OCI-LY7 (cell line): ENCODE measurements at regions not wholly inside any gene's neighbourhood (a gene's known extent, or its start where the extent isn't known, plus 50 kb on each side); places are given as distances from the start of the nearest gene placed in this dataset.
A peak's percentile ranks its signal among the peaks of the same experiment; 100 is the strongest.
"Not testable (repeated sequence)": the region's sequence is repeated elsewhere in the genome, so short reads cannot be mapped to it uniquely, and the experiment has no call there.

Experiments
- BruUV-seq: library from RNA; stranded (reverse); fragments of 400-500 nt; replicated peaks from 2 replicates; lab custom pipeline; 2021; lab: Mats Ljungman, UMichigan
- CTCF ChIA-PET: fragments of 300-600 bp; sonication (Branson Sonifier 250); formaldehyde crosslinking; loops from one replicate; lab custom pipeline; 2022; ENCODE audit warnings: antibody characterized with exemption; ENCODE audit not compliant: unreplicated experiment; lab: Charles Lee
- POLR2A ChIA-PET: fragments of 300-600 bp; sonication (Branson Sonifier 250); formaldehyde crosslinking; loops from one replicate; lab custom pipeline; 2022; ENCODE audit warnings: antibody characterized with exemption; lab: Charles Lee
- DNase-seq: peaks from one replicate; pipeline ENCODE4 v3.0.0-alpha.2; 2015; ENCODE audit warnings: low spot score
- H2AFZ ChIP-seq: fragments of 200-600 bp; sonication (generic), shearing (Covaris generic); 2 replicates; pipeline ENCODE4 v1.6.1; 2014; ENCODE audit warnings: mild to moderate bottlenecking, antibody characterized with exemption, low read length, moderate library complexity
- H3K27ac ChIP-seq: fragments of 200-600 bp; sonication (generic); 2 replicates; pipeline ENCODE4 v1.5.1; 2014; ENCODE audit warnings: mixed run types, low read depth, mild to moderate bottlenecking, moderate library complexity, low read length, inconsistent platforms; ENCODE audit not compliant: poor library complexity, severe bottlenecking
- H3K36me3 ChIP-seq: fragments of 200-600 bp; sonication (generic); 2 replicates; pipeline ENCODE4 v1.6.1; 2014; ENCODE audit warnings: mild to moderate bottlenecking, antibody characterized with exemption, low read length, moderate library complexity, mixed read lengths; ENCODE audit not compliant: insufficient read depth
- H3K4me1 ChIP-seq: fragments of 200-600 bp; sonication (generic); 2 replicates; pipeline ENCODE4 v1.5.1; 2014; ENCODE audit warnings: mild to moderate bottlenecking, low read length; ENCODE audit not compliant: insufficient read depth, poor library complexity, severe bottlenecking
- H3K4me2 ChIP-seq: fragments of 200-600 bp; sonication (generic); 2 replicates; pipeline ENCODE4 v1.6.1; 2014; ENCODE audit warnings: mild to moderate bottlenecking, low read length
- H3K4me3 ChIP-seq: fragments of 200-600 bp; sonication (generic); 2 replicates; pipeline ENCODE4 v1.5.1; 2014; ENCODE audit warnings: mild to moderate bottlenecking, low read depth, low read length; ENCODE audit not compliant: poor library complexity, severe bottlenecking
- H3K79me2 ChIP-seq: fragments of 200-600 bp; sonication (generic); 2 replicates; pipeline ENCODE4 v1.6.1; 2016; ENCODE audit warnings: low read depth, mild to moderate bottlenecking, low read length, moderate library complexity, mixed read lengths; ENCODE audit not compliant: insufficient read depth
- H3K9me2 ChIP-seq: fragments of 200-600 bp; sonication (generic); 2 replicates; pipeline ENCODE4 v1.6.1; 2016; ENCODE audit warnings: mild to moderate bottlenecking, low read length, mixed read lengths; ENCODE audit not compliant: insufficient read depth
- H3K9me3 ChIP-seq: fragments of 200-600 bp; sonication (generic); 2 replicates; pipeline ENCODE4 v1.6.1; 2014; ENCODE audit warnings: mild to moderate bottlenecking, mixed run types, low read length, mixed read lengths
- H4K20me1 ChIP-seq: fragments of 200-600 bp; sonication (generic); 2 replicates; pipeline ENCODE4 v1.6.1; 2014; ENCODE audit warnings: mild to moderate bottlenecking, antibody characterized with exemption, low read length, moderate library complexity, mixed read lengths; ENCODE audit not compliant: insufficient read depth
- CTCF ChIP-seq: fragments of 200-600 bp; sonication (generic); conservative IDR thresholded peaks from 2 replicates; pipeline ENCODE4 v1.5.1; 2014; ENCODE audit warnings: mild to moderate bottlenecking, antibody characterized with exemption, low read length, moderate library complexity, mixed read lengths
- EZH2phosphoT487 ChIP-seq: fragments of 200-600 bp; sonication (generic); IDR thresholded peaks from 2 replicates; pipeline ENCODE4 v1.6.1; 2018; ENCODE audit warnings: low read depth, borderline replicate concordance, mild to moderate bottlenecking, mixed run types, antibody characterized with exemption, low read length, moderate library complexity, mixed read lengths
- intact Hi-C: fragments of 100-400 bp; cut with micrococcal nuclease; formaldehyde crosslinking; loops from one replicate; pipeline ENCODE4 v1.10.0; 2022; ENCODE audit not compliant: unreplicated experiment

GRCh38 chr2:83969085-83969484, 490.0 kb downstream of the SUCLG1 start:
- Histone ChIP-seq H3K9me2 (no peaks in the 10 kb centered on the region), H3K4me2 (no peak overlapping the region), H3K4me1 (no peaks in the 10 kb centered on the region), H3K9me3 (no peaks in the 10 kb centered on the region), H2AFZ (no peak overlapping the region), H3K27ac (no peak overlapping the region), H3K36me3 (no peaks in the 10 kb centered on the region), H3K79me2 (no peaks in the 10 kb centered on the region), H4K20me1 (no peaks in the 10 kb centered on the region), H3K4me3 (no peak overlapping the region)
- CTCF ChIA-PET: no interaction called here
- intact Hi-C loops: no loop called here
- POLR2A ChIA-PET: no interaction called here
- no TSS peak for BruUV-seq
- TF ChIP-seq EZH2phosphoT487 (no peak), CTCF (no peak)
- DNase-seq: no peak

- BruUV-seq: no TSS peak
- CTCF ChIA-PET: no interaction called here
Observed at GRCh38 chr2:83967854-83968253, 491.2 kb downstream of the SUCLG1 start.

GRCh38 chr2:83966946-83967345, 492.1 kb downstream of the SUCLG1 start:
- H3K9me3 ChIP-seq, H3K9me2 ChIP-seq, H3K4me2 ChIP-seq, DNase-seq, H4K20me1 ChIP-seq, H3K36me3 ChIP-seq, intact Hi-C loops, CTCF ChIA-PET, H3K4me3 ChIP-seq, H3K79me2 ChIP-seq, H3K4me1 ChIP-seq, POLR2A ChIA-PET, BruUV-seq, H3K27ac ChIP-seq, H2AFZ ChIP-seq: not testable (repeated sequence)

More at GRCh38 chr2:83967854-83968253, 491.2 kb downstream of the SUCLG1 start:
- DNase-seq: no peak
- Histone ChIP-seq H3K79me2 (no peaks in the 10 kb centered on the region), H3K9me3 (no peaks in the 10 kb centered on the region), H4K20me1 (no peaks in the 10 kb centered on the region), H3K36me3 (no peaks in the 10 kb centered on the region), H3K27ac (no peak overlapping the region), H3K4me1 (no peaks in the 10 kb centered on the region), H2AFZ (no peak overlapping the region), H3K4me2 (no peak overlapping the region), H3K4me3 (no peak overlapping the region), H3K9me2 (no peaks in the 10 kb centered on the region)
- POLR2A ChIA-PET: no interaction called here
- TF ChIP-seq CTCF: peak; percentile 37
- TF ChIP-seq EZH2phosphoT487: no peak
- intact Hi-C loops: no loop called here
